GM12801 (cell line): ENCODE measurements at regions not wholly inside any gene's neighbourhood (a gene's known extent, or its start where the extent isn't known, plus 50 kb on each side); places are given as distances from the start of the nearest gene placed in this dataset.

Experiments used
- TF ChIP-seq, protein P1 (sequence below): IDR thresholded peaks from one replicate; pipeline ENCODE4 v1.5.1; 2011; ENCODE audit warnings: control low read depth; ENCODE audit not compliant: insufficient read length; ENCODE audit errors: extremely low read depth

DNA sequence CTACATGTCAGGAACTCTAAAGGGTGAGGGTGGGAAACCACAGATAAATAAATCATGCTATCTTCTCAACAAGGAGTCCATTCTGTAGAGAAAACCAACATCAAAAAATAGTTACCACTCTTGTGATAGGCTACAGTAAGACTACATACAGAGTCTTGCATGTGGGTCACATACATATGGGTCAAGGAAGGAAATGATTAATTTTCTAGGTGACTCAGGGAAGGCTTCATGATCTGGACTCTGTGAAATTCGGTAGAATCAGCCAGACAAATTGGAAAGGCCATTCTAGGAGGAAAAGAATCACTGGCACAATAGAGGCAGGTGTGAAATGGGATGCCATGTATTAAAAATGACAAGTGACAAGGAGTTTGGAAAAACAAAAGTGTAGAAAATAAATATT is 638.9 kb downstream of the LIG4 start:
- TF ChIP-seq, protein P1, sequence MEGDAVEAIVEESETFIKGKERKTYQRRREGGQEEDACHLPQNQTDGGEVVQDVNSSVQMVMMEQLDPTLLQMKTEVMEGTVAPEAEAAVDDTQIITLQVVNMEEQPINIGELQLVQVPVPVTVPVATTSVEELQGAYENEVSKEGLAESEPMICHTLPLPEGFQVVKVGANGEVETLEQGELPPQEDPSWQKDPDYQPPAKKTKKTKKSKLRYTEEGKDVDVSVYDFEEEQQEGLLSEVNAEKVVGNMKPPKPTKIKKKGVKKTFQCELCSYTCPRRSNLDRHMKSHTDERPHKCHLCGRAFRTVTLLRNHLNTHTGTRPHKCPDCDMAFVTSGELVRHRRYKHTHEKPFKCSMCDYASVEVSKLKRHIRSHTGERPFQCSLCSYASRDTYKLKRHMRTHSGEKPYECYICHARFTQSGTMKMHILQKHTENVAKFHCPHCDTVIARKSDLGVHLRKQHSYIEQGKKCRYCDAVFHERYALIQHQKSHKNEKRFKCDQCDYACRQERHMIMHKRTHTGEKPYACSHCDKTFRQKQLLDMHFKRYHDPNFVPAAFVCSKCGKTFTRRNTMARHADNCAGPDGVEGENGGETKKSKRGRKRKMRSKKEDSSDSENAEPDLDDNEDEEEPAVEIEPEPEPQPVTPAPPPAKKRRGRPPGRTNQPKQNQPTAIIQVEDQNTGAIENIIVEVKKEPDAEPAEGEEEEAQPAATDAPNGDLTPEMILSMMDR, result no peak

DNA sequence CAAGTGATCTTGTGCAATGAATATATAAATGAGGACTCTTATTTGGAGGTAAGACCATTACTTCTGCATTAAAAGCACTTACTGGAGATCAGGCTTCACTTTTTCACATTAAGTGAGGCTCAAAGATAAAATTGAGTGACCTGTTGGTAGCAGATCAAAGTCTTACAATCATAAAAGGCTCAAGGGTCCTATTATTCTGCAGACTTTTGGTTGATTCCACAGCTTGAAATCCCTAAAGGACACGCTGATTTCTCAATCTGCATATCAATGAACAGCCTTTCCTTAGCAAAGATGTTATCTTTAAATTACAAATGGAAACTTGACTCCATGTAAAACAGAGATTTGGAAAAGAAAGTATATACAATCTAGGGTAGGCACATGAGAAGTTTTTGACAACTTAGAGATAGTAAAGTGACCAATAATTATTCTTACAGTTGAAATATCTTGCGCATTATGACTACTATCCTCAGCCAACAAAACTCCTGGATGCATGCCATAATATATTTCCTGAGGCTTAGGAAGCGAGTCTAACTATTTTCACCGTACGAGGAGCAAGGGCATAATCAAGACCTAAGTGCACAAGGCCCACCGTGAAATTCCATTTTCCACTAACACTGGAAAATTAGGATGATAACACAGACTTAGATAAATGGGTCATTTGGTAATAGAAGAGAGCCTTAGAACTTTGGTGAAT is 640.7 kb downstream of the LIG4 start:
- TF ChIP-seq, protein P1, result no peak

DNA sequence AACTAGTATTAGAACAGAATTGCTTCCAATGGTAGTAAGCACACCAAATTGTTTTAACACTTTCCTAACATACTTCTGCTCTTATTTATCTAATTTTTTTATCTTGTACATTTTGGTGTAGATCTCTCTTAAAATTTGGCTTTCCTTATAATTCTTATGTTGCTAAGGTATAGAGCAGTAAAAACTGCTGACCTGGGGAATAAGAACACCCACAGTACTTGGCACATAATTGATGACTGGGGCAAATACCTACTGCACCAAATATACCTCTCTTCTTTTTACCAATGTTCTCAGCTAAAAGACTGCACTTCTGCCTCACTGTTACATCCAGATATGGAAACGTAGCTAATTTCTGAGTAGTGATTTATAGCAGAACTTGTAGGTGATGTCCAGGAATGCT is 642.2 kb downstream of the LIG4 start:
- TF ChIP-seq, protein P1, result no peak

DNA sequence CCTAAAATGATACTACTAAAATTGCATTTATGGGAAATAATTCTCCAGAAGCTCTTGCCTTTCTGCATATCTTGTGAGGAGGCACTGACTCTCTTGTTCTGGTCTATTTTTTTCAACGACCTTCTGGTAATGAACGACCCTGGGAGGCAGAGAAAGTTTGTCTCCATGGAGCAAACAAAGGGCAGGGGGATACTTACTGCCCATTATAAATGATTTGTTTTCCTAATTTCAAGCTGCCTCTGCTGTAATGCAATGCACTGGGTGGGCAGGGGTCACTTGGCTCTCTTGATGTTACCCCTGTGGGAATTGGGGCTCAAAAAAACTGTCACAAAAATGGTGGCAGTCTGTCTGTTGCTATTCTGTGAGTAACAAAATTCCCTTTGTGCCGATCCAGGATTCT is 643.2 kb downstream of the LIG4 start:
- TF ChIP-seq, protein P1, result no peak

GRCh38 chr13:107568181-107568580 is 647.2 kb downstream of the LIG4 start:
- TF ChIP-seq, protein P1, result no peak

GRCh38 chr13:107563099-107563925 is 652.0 kb downstream of the LIG4 start:
- TF ChIP-seq, protein P1, result no peak

GRCh38 chr13:107562203-107562602 is 653.1 kb downstream of the LIG4 start:
- TF ChIP-seq, protein P1, result no peak
